OCI-LY3 (cell line): ENCODE measurements at regions not wholly inside any gene's neighbourhood (a gene's known extent, or its start where the extent isn't known, plus 50 kb on each side); places are given as distances from the start of the nearest gene placed in this dataset.
"Not testable (repeated sequence)": the region's sequence is repeated elsewhere in the genome, so short reads cannot be mapped to it uniquely, and the experiment has no call there.

Experiments used
- H2AFZ ChIP-seq: fragments of 200-600, 300-600 bp; shearing (Covaris generic); 2 replicates; pipeline ENCODE4 v1.6.0; 2014; ENCODE audit warnings: antibody characterized with exemption, low read depth, low read length
- H3K27ac ChIP-seq: fragments of 200-600, 300-600 bp; sonication (generic); 2 replicates; pipeline ENCODE4 v1.5.1; 2014; ENCODE audit warnings: mild to moderate bottlenecking, low read length, moderate library complexity, mixed read lengths
- H3K27me3 ChIP-seq: fragments of 200-600, 300-600 bp; sonication (generic); 2 replicates; pipeline ENCODE4 v1.6.1; 2014; ENCODE audit warnings: low read depth, low read length, mixed read lengths
- H3K36me3 ChIP-seq: fragments of 200-600, 300-600 bp; sonication (generic); replicated peaks from 2 replicates; pipeline ENCODE3; 2014; ENCODE audit warnings: low read depth, low read length, mixed read lengths
- H3K4me1 ChIP-seq: fragments of 300-600, 200-600 bp; sonication (generic); 2 replicates; pipeline ENCODE4 v1.6.1; 2014; ENCODE audit warnings: low read length, mixed read lengths
- H3K4me2 ChIP-seq: fragments of 200-600, 300-600 bp; sonication (generic); 2 replicates; pipeline ENCODE4 v1.6.1; 2014; ENCODE audit warnings: low read length, mixed read lengths
- H3K4me3 ChIP-seq: fragments of 300-600, 200-600 bp; sonication (generic); 2 replicates; pipeline ENCODE4 v1.5.1; 2014; ENCODE audit warnings: antibody characterized with exemption, mild to moderate bottlenecking, low read length, moderate library complexity
- H3K79me2 ChIP-seq: fragments of 300-600, 200-600 bp; shearing (Covaris generic); 2 replicates; pipeline ENCODE4 v1.6.1; 2014; ENCODE audit warnings: mild to moderate bottlenecking, low read length, mixed read lengths
- H3K9ac ChIP-seq: fragments of 300-600, 200-600 bp; shearing (Covaris generic); 2 replicates; pipeline ENCODE4 v1.6.0; 2014; ENCODE audit warnings: mild to moderate bottlenecking, low read length, moderate library complexity
- H3K9me3 ChIP-seq: fragments of 200-600, 300-600 bp; shearing (Covaris generic); 2 replicates; pipeline ENCODE4 v1.6.1; 2014; ENCODE audit warnings: low read length, mixed read lengths; ENCODE audit not compliant: insufficient read depth
- H4K20me1 ChIP-seq: fragments of 200-600, 300-600 bp; sonication (generic); 2 replicates; pipeline ENCODE4 v1.6.1; 2016; ENCODE audit warnings: low read length, mixed read lengths; ENCODE audit not compliant: insufficient read depth
- EZH2phosphoT487 ChIP-seq: fragments of 200-600 bp; shearing (Covaris generic); IDR thresholded peaks from 2 replicates; pipeline ENCODE4 v1.6.1; 2018; ENCODE audit warnings: antibody characterized with exemption, mixed run types, low read depth
- TF ChIP-seq, protein P1 (sequence below): fragments of 200-600, 300-600 bp; sonication (generic); IDR thresholded peaks from 2 replicates; pipeline ENCODE4 v1.5.1; 2014; ENCODE audit warnings: antibody characterized with exemption, low read length, low read depth

DNA sequence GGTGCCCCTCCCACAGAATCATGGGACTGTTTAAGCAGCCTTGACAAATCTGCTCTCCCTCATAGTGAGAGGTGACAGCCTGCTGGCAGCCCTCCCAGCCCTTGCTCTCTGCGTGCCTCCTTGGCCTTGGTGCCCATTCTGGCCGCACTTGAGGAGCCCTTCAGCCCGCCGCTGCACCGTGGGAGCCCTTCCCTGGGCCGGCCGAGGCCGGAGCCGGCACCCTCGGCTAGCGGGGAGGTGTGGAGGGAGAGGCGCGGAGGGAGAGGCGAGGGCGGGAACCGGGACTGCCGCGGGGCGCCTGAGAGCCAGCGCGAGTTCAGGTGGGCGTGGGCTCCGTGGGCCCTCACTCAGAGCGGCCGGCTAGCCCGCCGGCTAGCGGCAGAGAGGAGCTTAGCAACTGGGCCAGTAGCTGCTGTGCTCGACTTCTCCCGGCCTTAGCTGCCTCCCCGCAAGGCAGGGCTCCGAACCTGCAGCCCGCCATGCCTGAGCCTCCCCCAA, 125.9 kb upstream of the MYO10 start:
- Histone ChIP-seq H3K4me1 (no peaks in the 10 kb centered on the region), H3K79me2 (no peaks in the 10 kb centered on the region), H3K4me2 (no peak overlapping the region), H3K27ac (no peak overlapping the region), H3K9ac (no peak overlapping the region), H2AFZ (no peak overlapping the region), H3K27me3 (no peaks in the 10 kb centered on the region), H3K36me3 (no peaks in the 10 kb centered on the region), H3K4me3 (no peak overlapping the region), H3K9me3 (no peaks in the 10 kb centered on the region), H4K20me1 (no peaks in the 10 kb centered on the region)
- no peak for TF ChIP-seq EZH2phosphoT487
- TF ChIP-seq, protein P1, sequence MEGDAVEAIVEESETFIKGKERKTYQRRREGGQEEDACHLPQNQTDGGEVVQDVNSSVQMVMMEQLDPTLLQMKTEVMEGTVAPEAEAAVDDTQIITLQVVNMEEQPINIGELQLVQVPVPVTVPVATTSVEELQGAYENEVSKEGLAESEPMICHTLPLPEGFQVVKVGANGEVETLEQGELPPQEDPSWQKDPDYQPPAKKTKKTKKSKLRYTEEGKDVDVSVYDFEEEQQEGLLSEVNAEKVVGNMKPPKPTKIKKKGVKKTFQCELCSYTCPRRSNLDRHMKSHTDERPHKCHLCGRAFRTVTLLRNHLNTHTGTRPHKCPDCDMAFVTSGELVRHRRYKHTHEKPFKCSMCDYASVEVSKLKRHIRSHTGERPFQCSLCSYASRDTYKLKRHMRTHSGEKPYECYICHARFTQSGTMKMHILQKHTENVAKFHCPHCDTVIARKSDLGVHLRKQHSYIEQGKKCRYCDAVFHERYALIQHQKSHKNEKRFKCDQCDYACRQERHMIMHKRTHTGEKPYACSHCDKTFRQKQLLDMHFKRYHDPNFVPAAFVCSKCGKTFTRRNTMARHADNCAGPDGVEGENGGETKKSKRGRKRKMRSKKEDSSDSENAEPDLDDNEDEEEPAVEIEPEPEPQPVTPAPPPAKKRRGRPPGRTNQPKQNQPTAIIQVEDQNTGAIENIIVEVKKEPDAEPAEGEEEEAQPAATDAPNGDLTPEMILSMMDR: no peak

DNA sequence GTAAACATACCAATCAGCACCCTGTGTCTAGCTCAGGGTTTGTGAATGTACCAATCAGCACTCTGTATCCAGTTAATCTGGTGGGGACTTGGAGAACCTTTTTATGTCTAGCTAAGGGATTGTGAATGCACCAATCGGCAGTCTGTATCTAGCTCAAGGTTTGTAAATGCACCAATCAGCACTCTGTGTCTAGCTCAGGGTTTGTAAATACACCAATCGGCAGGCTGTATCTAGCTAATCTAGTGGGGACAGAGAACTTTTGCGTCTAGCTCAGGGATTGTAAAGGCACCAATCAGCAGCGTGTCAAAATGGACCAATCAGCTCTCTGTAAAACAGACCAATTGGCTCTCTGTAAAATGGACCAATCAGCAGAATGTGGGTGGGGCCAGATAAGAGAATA, 126.7 kb upstream of the MYO10 start:
- not testable (repeated sequence) for H3K9ac ChIP-seq, H3K9me3 ChIP-seq, H3K4me3 ChIP-seq, H3K4me1 ChIP-seq, H3K36me3 ChIP-seq, H2AFZ ChIP-seq, H3K4me2 ChIP-seq, H3K27ac ChIP-seq, H3K27me3 ChIP-seq, H4K20me1 ChIP-seq, H3K79me2 ChIP-seq

DNA sequence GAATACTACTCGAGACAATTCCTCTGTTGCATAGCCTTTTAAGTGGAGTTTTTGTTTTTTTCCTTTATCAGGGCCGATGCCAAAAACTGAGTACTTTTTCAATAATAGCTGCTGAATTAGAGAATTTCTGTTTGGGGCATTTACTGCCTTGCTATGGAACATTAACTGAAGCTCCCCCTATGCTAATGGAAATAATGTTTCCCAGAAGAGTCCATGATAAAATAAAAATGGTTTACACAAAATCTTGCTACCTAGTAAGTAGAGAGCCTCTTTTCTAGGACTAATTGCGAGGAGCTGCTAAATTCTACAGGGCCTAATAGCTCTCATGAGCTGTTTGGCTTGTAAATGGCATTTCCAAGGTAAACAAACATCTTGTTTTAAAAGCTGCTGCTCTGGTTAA, 128.2 kb upstream of the MYO10 start:
- H4K20me1 ChIP-seq: no peaks in the 10 kb centered on the region
- no peak overlapping the region for H3K4me2 ChIP-seq
- no peaks in the 10 kb centered on the region for H3K36me3 ChIP-seq
- H3K9me3 ChIP-seq: no peaks in the 10 kb centered on the region
- no peak overlapping the region for H3K9ac ChIP-seq
- H3K4me1 ChIP-seq: no peaks in the 10 kb centered on the region
- no peak overlapping the region for H3K4me3 ChIP-seq
- no peaks in the 10 kb centered on the region for H3K79me2 ChIP-seq
- TF ChIP-seq, protein P1: no peak
- no peak for TF ChIP-seq EZH2phosphoT487
- no peaks in the 10 kb centered on the region for H3K27me3 ChIP-seq
- no peak overlapping the region for H2AFZ ChIP-seq
- no peak overlapping the region for H3K27ac ChIP-seq

DNA sequence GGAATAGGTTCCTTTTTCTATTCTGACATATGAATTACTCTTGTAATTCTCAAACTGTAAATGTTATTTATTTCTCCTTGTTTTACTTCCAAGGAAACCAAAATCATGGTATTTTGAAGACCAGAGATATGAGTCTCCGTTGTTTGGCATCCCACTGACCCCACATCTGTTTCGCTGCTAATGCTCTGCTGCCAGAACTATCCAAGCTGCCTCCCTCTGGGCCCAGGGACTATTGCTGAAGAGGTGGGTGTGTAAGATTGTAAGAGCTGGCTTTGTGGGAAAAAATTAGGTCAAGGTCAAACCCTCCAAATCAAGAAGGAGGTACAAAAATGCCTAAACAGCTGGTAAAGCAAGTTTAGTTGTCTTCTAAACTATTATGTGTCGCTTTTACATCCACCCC, 129.4 kb upstream of the MYO10 start:
- Histone ChIP-seq H3K9ac (no peak overlapping the region), H3K79me2 (no peaks in the 10 kb centered on the region), H3K9me3 (no peaks in the 10 kb centered on the region), H3K4me3 (no peak overlapping the region), H3K27me3 (no peaks in the 10 kb centered on the region), H3K27ac (no peak overlapping the region), H3K4me1 (no peaks in the 10 kb centered on the region), H4K20me1 (no peaks in the 10 kb centered on the region), H3K36me3 (no peaks in the 10 kb centered on the region), H3K4me2 (no peak overlapping the region), H2AFZ (no peak overlapping the region)
- TF ChIP-seq, protein P1: no peak
- TF ChIP-seq EZH2phosphoT487: no peak

DNA sequence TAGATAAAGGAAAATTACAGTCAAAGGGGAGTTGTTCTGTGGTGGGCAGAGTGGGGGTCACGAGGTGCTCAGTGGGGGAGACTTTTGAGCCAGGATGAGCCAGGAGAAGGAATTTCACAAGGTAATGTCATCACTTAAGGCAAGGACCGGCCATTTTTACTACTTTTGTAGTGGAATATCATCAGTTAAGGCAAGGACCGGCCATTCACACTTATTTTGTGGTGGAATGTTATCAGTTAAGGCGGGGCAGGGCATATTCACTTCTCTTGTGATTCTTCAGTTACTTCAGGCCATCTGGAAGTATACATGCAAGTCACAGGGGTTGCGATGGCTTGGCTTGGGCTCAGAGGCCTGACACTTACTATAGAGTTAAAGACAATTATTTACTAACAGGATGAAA, 129.9 kb upstream of the MYO10 start:
- H3K4me3 ChIP-seq, H3K9ac ChIP-seq, H2AFZ ChIP-seq, H3K4me1 ChIP-seq, H3K9me3 ChIP-seq, H3K4me2 ChIP-seq, H3K79me2 ChIP-seq, H4K20me1 ChIP-seq, H3K27ac ChIP-seq, H3K27me3 ChIP-seq, H3K36me3 ChIP-seq: not testable (repeated sequence)
